Activated CD4-positive, alpha-beta memory T cell treated with anti-CD3 and anti-CD28 coated beads, Interleukin-2, amount 10 ng/mL, durations not matched to agents 7 days and 5 days (primary cell): ENCODE measurements at regions not wholly inside any gene's neighbourhood (a gene's known extent, or its start where the extent isn't known, plus 50 kb on each side); places are given as distances from the start of the nearest gene placed in this dataset.

Experiments used
- CTCF ChIA-PET: fragments of 350-600 bp; sonication (Branson Sonifier 250); formaldehyde crosslinking; loops from one replicate; lab custom pipeline; 2021; ENCODE audit warnings: antibody characterized with exemption, inconsistent platforms; lab: Charles Lee
- POLR2A ChIA-PET: fragments of 350-600 bp; sonication (Branson Sonifier 250); formaldehyde crosslinking; loops from one replicate; lab custom pipeline; 2021; ENCODE audit warnings: antibody characterized with exemption; lab: Charles Lee
- DNase-seq: peaks from one replicate; pipeline ENCODE4 v3.0.0-alpha.2; 2020
- H3K27ac Mint-ChIP-seq: one replicate; pipeline ENCODE4 v1.8.0; 2021; ENCODE audit warnings: mild to moderate bottlenecking, mixed read lengths
- H3K27me3 Mint-ChIP-seq: one replicate; pipeline ENCODE4 v1.8.0; 2021; ENCODE audit warnings: mixed read lengths
- H3K36me3 Mint-ChIP-seq: one replicate; pipeline ENCODE4 v1.8.0; 2021; ENCODE audit warnings: low read depth, mixed read lengths
- H3K4me1 Mint-ChIP-seq: one replicate; pipeline ENCODE4 v1.8.0; 2021; ENCODE audit warnings: mixed read lengths
- H3K4me3 Mint-ChIP-seq: one replicate; pipeline ENCODE4 v1.8.0; 2021; ENCODE audit warnings: mild to moderate bottlenecking, mixed read lengths
- H3K9me3 Mint-ChIP-seq: one replicate; pipeline ENCODE4 v1.8.0; 2021; ENCODE audit warnings: mixed read lengths

GRCh38 chr18:41761333-41762018 is 193.6 kb upstream of the PIK3C3 start:
- H3K36me3 Mint-ChIP-seq: no peaks in the 10 kb centered on the region
- POLR2A ChIA-PET: no interaction called here
- no peaks in the 10 kb centered on the region for H3K27me3 Mint-ChIP-seq
- DNase-seq: no peak
- H3K27ac Mint-ChIP-seq: no peak overlapping the region
- H3K4me3 Mint-ChIP-seq: no peak overlapping the region
- H3K9me3 Mint-ChIP-seq: no peaks in the 10 kb centered on the region
- H3K4me1 Mint-ChIP-seq: no peaks in the 10 kb centered on the region
- CTCF ChIA-PET: no interaction called here

DNA sequence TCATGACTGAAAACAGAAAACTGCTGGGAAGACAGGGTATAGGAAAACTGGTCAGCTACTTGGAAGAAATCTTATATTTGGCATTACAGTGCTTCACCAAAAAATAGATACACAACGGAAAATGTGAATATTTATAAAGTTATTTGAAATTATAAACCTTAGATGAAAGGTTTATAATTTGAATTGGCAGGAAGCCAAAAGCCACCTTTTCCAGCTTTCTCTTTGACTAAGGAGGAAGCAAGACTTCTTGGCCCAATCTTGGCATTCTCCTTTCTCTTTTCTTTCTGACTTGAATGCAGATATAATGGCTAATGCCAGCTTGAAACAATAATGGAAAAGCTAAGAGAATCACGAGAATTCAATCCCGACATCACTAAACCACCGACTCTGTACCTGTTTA is 196.5 kb upstream of the PIK3C3 start:
- H3K36me3 Mint-ChIP-seq: no peaks in the 10 kb centered on the region
- CTCF ChIA-PET: no interaction called here
- no peak overlapping the region for H3K4me3 Mint-ChIP-seq
- no peaks in the 10 kb centered on the region for H3K4me1 Mint-ChIP-seq
- no peaks in the 10 kb centered on the region for H3K27me3 Mint-ChIP-seq
- H3K27ac Mint-ChIP-seq: no peak overlapping the region
- H3K9me3 Mint-ChIP-seq: no peaks in the 10 kb centered on the region
- no peak for DNase-seq
- POLR2A ChIA-PET: no interaction called here

DNA sequence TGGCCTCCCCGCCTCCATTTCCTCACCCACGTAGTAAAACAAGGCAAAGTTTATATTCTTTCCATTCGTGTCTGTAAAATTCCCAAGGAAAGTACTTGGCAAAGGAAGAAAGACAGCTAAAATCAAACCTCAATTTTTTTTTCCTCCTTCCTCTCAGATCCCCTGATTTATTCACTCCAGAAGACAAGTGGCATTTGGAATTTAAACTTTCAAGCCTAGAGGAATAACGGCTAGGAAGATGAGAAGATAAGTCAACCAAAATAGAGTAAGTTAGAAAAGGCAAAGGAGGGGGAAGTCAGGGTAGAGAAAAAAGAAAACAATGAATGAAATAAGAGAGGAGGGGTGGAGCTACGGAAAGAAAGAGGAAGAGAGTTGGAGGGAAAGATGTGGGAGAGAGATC is 198.9 kb upstream of the PIK3C3 start:
- Mint-ChIP-seq H3K4me1 (no peaks in the 10 kb centered on the region), H3K36me3 (no peaks in the 10 kb centered on the region), H3K27ac (no peak overlapping the region), H3K27me3 (no peaks in the 10 kb centered on the region), H3K4me3 (no peak overlapping the region), H3K9me3 (no peaks in the 10 kb centered on the region)
- POLR2A ChIA-PET: no interaction called here
- DNase-seq: no peak
- CTCF ChIA-PET: no interaction called here

DNA sequence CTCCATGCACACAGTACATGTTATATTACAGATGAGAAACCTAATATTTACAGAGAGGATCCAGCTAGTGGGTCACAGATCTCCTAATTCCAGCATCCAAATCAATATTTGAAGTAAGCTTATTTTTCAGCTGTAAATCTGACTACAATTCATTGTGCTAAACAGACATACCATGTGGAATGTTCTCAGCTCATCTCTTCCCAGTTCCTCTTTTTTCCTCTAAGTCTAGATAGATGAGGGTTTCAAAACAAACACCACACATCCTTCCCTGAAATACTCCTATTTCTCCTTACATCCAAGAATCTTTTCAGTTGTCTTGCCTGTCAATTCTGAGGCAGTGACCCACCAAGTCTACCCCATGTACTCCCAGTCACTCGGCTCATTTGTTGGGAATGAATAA is 200.7 kb upstream of the PIK3C3 start:
- Mint-ChIP-seq H3K9me3 (no peaks in the 10 kb centered on the region), H3K36me3 (no peaks in the 10 kb centered on the region), H3K27me3 (no peaks in the 10 kb centered on the region), H3K4me1 (no peaks in the 10 kb centered on the region), H3K27ac (no peak overlapping the region), H3K4me3 (no peak overlapping the region)
- ChIA-PET CTCF (no interaction called here), POLR2A (no interaction called here)
- DNase-seq: no peak

DNA sequence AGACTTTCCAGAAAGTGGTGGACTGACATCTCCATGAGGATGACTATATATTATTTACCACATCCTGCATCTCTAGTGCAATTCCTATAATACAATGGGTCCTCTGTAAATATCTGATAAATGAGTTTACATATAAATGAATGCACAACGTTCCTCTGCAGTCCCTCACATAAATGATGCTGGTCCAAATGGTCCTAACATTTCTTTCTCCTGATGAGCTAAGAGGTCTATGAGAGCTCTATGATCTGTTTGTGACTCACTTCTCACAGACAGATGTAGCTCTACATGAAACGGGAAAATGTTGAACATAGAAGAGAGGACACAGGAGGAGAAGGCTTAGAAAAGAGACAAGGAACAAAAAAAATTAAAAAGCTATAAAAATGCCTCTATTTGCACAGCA is 201.2 kb upstream of the PIK3C3 start:
- ChIA-PET CTCF (no interaction called here), POLR2A (no interaction called here)
- no peak for DNase-seq
- no peak overlapping the region for H3K27ac Mint-ChIP-seq
- no peaks in the 10 kb centered on the region for H3K36me3 Mint-ChIP-seq
- H3K4me1 Mint-ChIP-seq: no peaks in the 10 kb centered on the region
- H3K9me3 Mint-ChIP-seq: no peaks in the 10 kb centered on the region
- no peak overlapping the region for H3K4me3 Mint-ChIP-seq
- no peaks in the 10 kb centered on the region for H3K27me3 Mint-ChIP-seq

DNA sequence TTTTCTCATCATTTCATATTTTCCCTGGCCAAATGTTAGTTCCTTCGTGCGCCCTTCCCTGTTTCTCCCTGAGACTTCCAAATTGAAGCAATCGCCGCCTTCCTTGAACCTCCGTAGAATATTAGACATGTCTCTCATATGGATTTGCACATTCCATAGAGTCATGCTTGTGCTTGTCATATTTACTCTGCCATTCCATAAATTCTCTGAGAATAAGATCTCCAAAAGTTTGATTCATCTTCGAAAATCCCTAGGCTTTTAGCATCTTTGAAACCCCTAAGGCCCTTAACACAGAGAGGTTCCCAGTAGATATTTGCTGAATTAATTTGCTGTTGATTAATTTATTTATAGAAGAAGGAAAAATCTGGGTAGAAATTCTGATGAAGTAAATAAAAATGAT is 202.2 kb upstream of the PIK3C3 start:
- H3K4me1 Mint-ChIP-seq: no peaks in the 10 kb centered on the region
- ChIA-PET POLR2A (no interaction called here), CTCF (no interaction called here)
- H3K27ac Mint-ChIP-seq: no peak overlapping the region
- H3K4me3 Mint-ChIP-seq: no peak overlapping the region
- H3K9me3 Mint-ChIP-seq: no peaks in the 10 kb centered on the region
- DNase-seq: no peak
- H3K36me3 Mint-ChIP-seq: no peaks in the 10 kb centered on the region
- no peaks in the 10 kb centered on the region for H3K27me3 Mint-ChIP-seq

DNA sequence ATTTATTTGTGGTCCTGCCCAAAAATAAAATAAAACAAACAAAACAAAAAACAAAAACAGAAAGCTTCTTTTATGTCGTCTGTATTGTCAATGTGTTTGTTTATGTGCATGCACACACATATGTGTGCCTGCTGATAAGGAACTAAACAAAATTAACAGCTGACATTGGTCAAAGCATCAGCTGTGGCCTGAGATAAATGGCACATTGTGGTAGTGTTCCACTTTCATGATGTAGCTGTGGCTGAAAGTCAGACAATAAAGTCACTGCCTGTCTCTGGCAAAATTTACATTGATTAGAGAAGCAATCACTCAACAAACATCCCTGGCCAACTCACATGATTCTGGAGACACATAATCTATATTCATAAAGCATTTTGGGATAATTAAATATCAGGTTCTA is 203.4 kb upstream of the PIK3C3 start:
- ChIA-PET POLR2A (no interaction called here), CTCF (no interaction called here)
- H3K27me3 Mint-ChIP-seq: no peaks in the 10 kb centered on the region
- H3K27ac Mint-ChIP-seq: no peak overlapping the region
- H3K4me1 Mint-ChIP-seq: no peaks in the 10 kb centered on the region
- H3K36me3 Mint-ChIP-seq: no peaks in the 10 kb centered on the region
- H3K4me3 Mint-ChIP-seq: no peak overlapping the region
- no peaks in the 10 kb centered on the region for H3K9me3 Mint-ChIP-seq
- DNase-seq: no peak

DNA sequence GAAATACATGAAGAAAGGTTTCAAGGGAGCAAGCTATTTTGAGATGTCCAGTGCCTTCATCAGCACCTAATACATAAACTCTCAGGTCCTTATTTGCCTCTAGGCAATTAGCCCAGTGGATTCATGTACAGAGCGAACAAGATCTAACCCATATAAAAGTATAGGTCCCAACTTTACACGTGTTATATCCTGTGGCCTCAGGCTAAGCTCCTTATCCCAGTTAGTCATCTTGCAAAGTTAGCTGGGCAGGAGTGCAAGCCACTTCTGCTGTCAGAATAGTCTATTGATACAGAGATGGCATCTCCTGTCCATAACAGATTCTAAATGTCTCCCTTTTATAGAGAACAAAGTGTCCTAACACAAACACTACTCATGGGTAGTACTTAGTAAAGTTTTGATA is 203.9 kb upstream of the PIK3C3 start:
- H3K4me1 Mint-ChIP-seq: no peaks in the 10 kb centered on the region
- no peak overlapping the region for H3K27ac Mint-ChIP-seq
- no peaks in the 10 kb centered on the region for H3K36me3 Mint-ChIP-seq
- H3K27me3 Mint-ChIP-seq: no peaks in the 10 kb centered on the region
- no peak overlapping the region for H3K4me3 Mint-ChIP-seq
- H3K9me3 Mint-ChIP-seq: no peaks in the 10 kb centered on the region
- no peak for DNase-seq
- ChIA-PET POLR2A (no interaction called here), CTCF (no interaction called here)

DNA sequence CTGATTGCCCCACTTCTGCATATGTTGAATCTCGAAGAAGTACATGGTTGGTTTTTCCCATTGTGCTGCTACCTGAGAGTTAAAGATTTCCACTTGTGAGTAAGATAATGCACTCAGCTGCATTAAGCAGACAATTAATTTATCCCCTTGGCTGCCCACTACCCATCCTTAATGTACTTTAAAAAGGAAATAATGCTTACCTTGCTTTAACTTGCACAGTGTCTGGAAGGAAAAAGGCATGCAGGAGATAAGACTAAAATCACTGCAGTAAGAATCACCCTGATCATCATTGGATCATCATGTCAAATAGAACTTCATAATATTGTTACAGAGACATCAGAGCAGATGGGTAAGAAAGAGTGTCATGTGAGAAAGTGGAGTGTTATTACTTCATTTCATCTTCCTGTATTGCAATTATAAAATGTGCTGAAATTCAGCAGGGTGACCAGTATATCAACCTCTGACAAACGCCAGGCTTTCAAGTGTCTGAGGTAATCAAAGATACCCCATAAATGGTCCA is 207.3 kb upstream of the PIK3C3 start:
- Mint-ChIP-seq H3K4me1 (no peaks in the 10 kb centered on the region), H3K9me3 (no peaks in the 10 kb centered on the region)
- POLR2A ChIA-PET: no interaction called here

GRCh38 chr18:41745166-41746049 is 209.6 kb upstream of the PIK3C3 start:
- DNase-seq: no peak
- Mint-ChIP-seq H3K4me3 (no peak overlapping the region), H3K27me3 (no peaks in the 10 kb centered on the region), H3K9me3 (no peaks in the 10 kb centered on the region), H3K27ac (no peak overlapping the region), H3K4me1 (no peaks in the 10 kb centered on the region), H3K36me3 (no peaks in the 10 kb centered on the region)
- CTCF ChIA-PET: no interaction called here
- POLR2A ChIA-PET: no interaction called here

More for the DNA sequence above, 207.3 kb upstream of the PIK3C3 start:
- no peak for DNase-seq
- Mint-ChIP-seq H3K4me3 (no peak overlapping the region), H3K27ac (no peak overlapping the region), H3K36me3 (no peaks in the 10 kb centered on the region), H3K27me3 (no peaks in the 10 kb centered on the region)
- CTCF ChIA-PET: no interaction called here

- DNase-seq: no peak
- no peak overlapping the region for H3K4me3 Mint-ChIP-seq
- H3K27ac Mint-ChIP-seq: no peak overlapping the region
- H3K36me3 Mint-ChIP-seq: no peaks in the 10 kb centered on the region
- no peaks in the 10 kb centered on the region for H3K27me3 Mint-ChIP-seq
- H3K9me3 Mint-ChIP-seq: no peaks in the 10 kb centered on the region
- ChIA-PET POLR2A (no interaction called here), CTCF (no interaction called here)
- H3K4me1 Mint-ChIP-seq: no peaks in the 10 kb centered on the region
These were observed 210.5 kb upstream of the PIK3C3 start for GRCh38 chr18:41744421-41745030.

GRCh38 chr18:41737218-41737617 is 217.8 kb upstream of the PIK3C3 start:
- ChIA-PET POLR2A (no interaction called here), CTCF (no interaction called here)
- no peak for DNase-seq
- Mint-ChIP-seq H3K4me1 (no peaks in the 10 kb centered on the region), H3K4me3 (no peak overlapping the region), H3K9me3 (peaks cover 2% of the 10 kb centered on the region), H3K27ac (no peak overlapping the region), H3K27me3 (no peaks in the 10 kb centered on the region), H3K36me3 (no peaks in the 10 kb centered on the region)

DNA sequence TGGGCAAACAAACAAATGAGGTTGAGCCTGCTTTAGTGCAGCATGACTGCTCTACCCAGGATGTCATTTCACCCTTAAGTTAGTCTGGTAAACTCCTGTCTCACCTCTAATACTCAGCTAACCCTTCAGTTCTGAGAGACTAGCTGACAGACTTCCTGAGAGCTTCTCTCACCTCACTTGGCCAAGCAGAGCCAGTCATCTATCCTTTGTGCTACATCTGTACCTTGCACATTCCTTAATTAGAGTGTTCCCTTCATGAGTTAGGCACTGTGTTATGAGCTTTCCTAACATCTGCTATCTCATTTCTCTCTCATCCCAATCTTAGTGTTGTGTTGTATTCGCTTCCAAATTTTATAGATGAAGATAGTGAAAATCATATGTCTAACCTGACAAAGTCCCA is 220.1 kb upstream of the PIK3C3 start:
- no peaks in the 10 kb centered on the region for H3K36me3 Mint-ChIP-seq
- no peaks in the 10 kb centered on the region for H3K4me1 Mint-ChIP-seq
- H3K27ac Mint-ChIP-seq: no peak overlapping the region
- POLR2A ChIA-PET: no interaction called here
- H3K27me3 Mint-ChIP-seq: no peaks in the 10 kb centered on the region
- DNase-seq: no peak
- H3K4me3 Mint-ChIP-seq: no peak overlapping the region
- CTCF ChIA-PET: interaction anchor here (0.5 kb wide), 1 partner anchor 380 kb away, joined by 3 read pairs; no protein-coding TSS in a partner anchor
- H3K9me3 Mint-ChIP-seq: peaks cover 2% of the 10 kb centered on the region
